AG04450 (cell line): ENCODE measurements at regions not wholly inside any gene's neighbourhood (a gene's known extent, or its start where the extent isn't known, plus 50 kb on each side); places are given as distances from the start of the nearest gene placed in this dataset.

ENCODE experiments used
- CTCF ChIA-PET: fragments of 300-600, 350-600 bp; formaldehyde crosslinking; extraction: SDS; loops from one replicate; lab custom pipeline; 2022; ENCODE audit warnings: antibody characterized with exemption, inconsistent platforms; lab: Charles Lee
- POLR2A ChIA-PET: fragments of 350-600 bp; formaldehyde crosslinking; extraction: SDS; loops from one replicate; lab custom pipeline; 2021; ENCODE audit warnings: antibody characterized with exemption, inconsistent platforms; lab: Yijun Ruan, JAX
- DNase-seq: peaks from one replicate; pipeline ENCODE4 v3.0.0-alpha.2; 2011; ENCODE audit warnings: low read depth, low spot score
- H3K27ac ChIP-seq: one replicate; pipeline ENCODE4 v1.5.1; 2012; ENCODE audit warnings: low read depth, low read length, control low read depth
- H3K27me3 ChIP-seq: one replicate; pipeline ENCODE4 v1.6.0; 2012; ENCODE audit warnings: low read length; ENCODE audit not compliant: control insufficient read depth, insufficient read depth
- H3K4me3 ChIP-seq: 2 replicates; pipeline ENCODE4 v1.5.1; 2011; ENCODE audit warnings: mild to moderate bottlenecking, low read depth, low read length, control low read depth
- H3K9me3 ChIP-seq: 2 replicates; pipeline ENCODE4 v1.5.1; 2012; ENCODE audit warnings: low read length; ENCODE audit not compliant: control insufficient read depth, insufficient read depth
- TF ChIP-seq, protein P1 (sequence below): IDR thresholded peaks from 2 replicates; pipeline ENCODE4 v1.5.1; 2011; ENCODE audit warnings: low read depth, low read length, control low read depth, inconsistent platforms

DNA sequence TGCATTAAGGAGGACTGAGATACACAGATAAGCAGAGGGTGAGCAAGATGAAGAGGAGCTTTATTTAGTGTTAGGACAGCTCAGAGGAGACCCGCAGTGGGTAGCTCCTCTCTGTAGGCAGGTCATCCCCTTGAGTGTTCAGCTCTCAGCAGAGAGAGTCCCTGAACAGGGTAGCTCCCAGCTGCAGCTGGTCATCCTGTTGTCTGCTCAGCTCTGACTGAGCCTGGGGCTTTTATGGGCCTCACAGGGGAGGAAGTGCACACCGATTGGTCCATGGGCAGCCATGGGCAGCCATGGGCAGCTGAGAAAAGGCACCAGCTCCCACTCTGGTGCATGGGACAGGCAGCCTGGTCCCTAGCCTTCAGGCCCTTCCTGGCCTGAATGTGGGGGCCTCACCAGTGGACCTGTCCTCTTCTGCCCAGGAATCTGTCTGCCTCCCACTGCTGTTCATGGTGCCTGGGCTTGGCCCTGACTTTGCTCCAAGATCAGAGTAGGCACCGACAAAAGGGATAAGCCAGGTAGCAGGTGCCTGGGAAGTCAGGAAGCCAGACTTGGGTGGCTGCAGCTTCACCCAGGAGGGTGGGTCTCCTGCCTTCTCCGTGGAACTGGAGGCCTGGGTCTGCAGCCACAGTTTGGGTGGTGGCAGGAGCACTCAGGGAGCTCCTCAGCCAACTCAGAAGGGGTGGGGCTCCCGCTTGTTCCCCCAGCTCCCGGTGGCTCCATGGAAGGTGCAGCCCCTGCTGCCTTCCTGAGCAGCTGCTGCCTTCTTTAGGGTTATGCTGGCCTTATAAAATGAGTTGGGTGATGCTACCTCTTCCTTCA is 54.7 kb downstream of the MYEOV start:
- no peak overlapping the region for H3K27ac ChIP-seq
- POLR2A ChIA-PET, result no interaction called here

DNA sequence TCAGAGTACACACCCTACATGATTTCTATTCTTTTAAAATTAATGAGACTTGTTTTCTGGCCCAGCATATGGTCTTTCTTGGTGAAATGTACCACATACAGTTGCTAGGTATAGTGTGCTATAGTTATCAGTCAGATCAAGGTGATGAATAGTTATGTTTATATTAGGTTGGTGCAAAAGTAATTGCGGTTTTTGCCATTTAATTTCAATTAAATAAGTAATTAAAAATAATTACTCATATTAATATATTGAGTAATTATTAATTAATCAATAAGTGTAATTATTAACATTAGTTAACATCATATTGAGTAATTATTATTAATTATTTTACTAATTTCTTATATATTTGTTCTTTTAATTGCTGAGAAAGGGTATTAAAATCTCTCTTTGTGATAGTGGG is 56.1 kb downstream of the MYEOV start:
- H3K27ac ChIP-seq, result no peak overlapping the region
- CTCF ChIA-PET, result no interaction called here
- TF ChIP-seq, protein P1, sequence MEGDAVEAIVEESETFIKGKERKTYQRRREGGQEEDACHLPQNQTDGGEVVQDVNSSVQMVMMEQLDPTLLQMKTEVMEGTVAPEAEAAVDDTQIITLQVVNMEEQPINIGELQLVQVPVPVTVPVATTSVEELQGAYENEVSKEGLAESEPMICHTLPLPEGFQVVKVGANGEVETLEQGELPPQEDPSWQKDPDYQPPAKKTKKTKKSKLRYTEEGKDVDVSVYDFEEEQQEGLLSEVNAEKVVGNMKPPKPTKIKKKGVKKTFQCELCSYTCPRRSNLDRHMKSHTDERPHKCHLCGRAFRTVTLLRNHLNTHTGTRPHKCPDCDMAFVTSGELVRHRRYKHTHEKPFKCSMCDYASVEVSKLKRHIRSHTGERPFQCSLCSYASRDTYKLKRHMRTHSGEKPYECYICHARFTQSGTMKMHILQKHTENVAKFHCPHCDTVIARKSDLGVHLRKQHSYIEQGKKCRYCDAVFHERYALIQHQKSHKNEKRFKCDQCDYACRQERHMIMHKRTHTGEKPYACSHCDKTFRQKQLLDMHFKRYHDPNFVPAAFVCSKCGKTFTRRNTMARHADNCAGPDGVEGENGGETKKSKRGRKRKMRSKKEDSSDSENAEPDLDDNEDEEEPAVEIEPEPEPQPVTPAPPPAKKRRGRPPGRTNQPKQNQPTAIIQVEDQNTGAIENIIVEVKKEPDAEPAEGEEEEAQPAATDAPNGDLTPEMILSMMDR, result no peak

More for the DNA sequence above, 54.7 kb downstream of the MYEOV start:
- no peak overlapping the region for H3K4me3 ChIP-seq
- CTCF ChIA-PET, result no interaction called here
- TF ChIP-seq, protein P1, result no peak
- DNase-seq, result no peak
- H3K9me3 ChIP-seq, result peaks cover 9% of the 10 kb centered on the region
- H3K27me3 ChIP-seq, result no peaks in the 10 kb centered on the region

DNA sequence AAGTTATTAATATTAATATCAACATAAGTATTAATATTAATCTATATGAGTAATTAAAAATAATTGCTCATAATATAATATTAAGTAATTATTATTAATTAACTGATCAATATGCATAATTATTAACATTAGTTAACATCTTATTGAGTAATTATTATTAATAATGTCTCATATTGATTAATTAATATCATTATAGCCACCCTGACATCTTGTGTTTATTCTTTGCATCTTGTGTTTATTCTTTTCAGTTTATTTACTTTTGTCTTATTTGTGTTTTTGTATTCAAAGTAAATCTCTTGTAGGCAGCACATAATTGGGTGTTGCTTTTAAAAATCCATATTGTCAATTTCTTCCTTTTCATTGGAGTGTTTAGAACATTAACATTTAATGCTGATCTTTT is 56.6 kb downstream of the MYEOV start:
- Histone ChIP-seq H3K27me3 (no peaks in the 10 kb centered on the region), H3K9me3 (peaks cover 9% of the 10 kb centered on the region), H3K27ac (no peak overlapping the region), H3K4me3 (no peak overlapping the region)
- TF ChIP-seq, protein P1, result no peak
- ChIA-PET POLR2A (no interaction called here), CTCF (no interaction called here)
- no peak for DNase-seq

More for the DNA sequence above, 56.1 kb downstream of the MYEOV start:
- Histone ChIP-seq H3K9me3 (peaks cover 9% of the 10 kb centered on the region), H3K27me3 (no peaks in the 10 kb centered on the region), H3K4me3 (no peak overlapping the region)
- POLR2A ChIA-PET, result no interaction called here
- DNase-seq, result no peak

DNA sequence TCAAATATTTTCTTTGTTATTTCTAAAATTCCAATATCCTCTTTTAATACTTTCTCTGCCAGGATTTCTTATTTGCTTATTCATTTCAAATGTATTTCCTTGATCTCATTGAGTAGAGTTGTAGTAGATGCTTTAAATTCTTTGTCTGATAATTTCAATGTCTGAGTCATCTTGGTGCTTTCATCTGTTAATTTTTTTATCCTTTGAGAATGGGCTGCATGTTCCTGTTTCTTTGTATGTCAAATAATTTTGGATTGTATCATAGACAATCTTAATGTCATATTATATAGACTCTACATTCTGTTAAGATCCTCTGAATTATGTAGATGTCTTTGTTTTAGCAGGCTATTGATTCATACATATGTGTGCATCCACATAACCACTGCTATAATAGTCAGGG is 57.5 kb downstream of the MYEOV start:
- Histone ChIP-seq H3K4me3 (no peak overlapping the region), H3K27ac (no peak overlapping the region), H3K27me3 (no peaks in the 10 kb centered on the region), H3K9me3 (peaks cover 9% of the 10 kb centered on the region)
- ChIA-PET CTCF (no interaction called here), POLR2A (interaction anchor here (1.8 kb wide), 1 partner anchor 54 kb away, joined by 9 read pairs; no protein-coding TSS in a partner anchor)
- DNase-seq, result no peak
- TF ChIP-seq, protein P1, result no peak

DNA sequence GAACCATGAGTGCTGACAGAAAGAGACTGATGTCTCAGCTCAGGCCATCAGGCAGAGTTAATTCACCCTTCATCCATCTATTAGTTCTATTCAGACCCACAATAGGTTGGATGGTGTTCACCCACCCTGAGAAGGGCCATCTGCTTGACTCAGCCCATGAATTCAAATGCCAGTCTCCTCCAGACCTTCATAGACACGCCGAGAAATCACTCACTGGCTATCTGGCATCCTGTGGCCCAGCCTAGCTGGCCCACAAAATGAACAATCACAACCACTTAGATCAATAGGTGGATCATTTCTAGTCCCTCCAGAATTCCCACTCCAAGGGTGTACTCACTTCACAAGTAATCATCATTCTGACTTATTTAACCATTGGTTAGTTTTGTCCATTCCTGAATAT is 58.2 kb downstream of the MYEOV start:
- peak overlapping the region; percentile 86 for H3K27ac ChIP-seq
- no peaks in the 10 kb centered on the region for H3K27me3 ChIP-seq
- TF ChIP-seq, protein P1, result no peak
- no peak for DNase-seq
- POLR2A ChIA-PET, result interaction anchor here (0.9 to 1.8 kb wide), 3 partner anchors 30 to 55 kb away, joined by 3 to 9 read pairs (median 8); no protein-coding TSS in a partner anchor
- CTCF ChIA-PET, result no interaction called here
- H3K9me3 ChIP-seq, result peaks cover 9% of the 10 kb centered on the region
- H3K4me3 ChIP-seq, result no peak overlapping the region
